DND-41 (cell line): ENCODE measurements at regions not wholly inside any gene's neighbourhood (a gene's known extent, or its start where the extent isn't known, plus 50 kb on each side); places are given as distances from the start of the nearest gene placed in this dataset.

Experiments used
- ATAC-seq: fragments of 200-7000 bp; cut with Tn5 transposase; 3 replicates; pipeline ENCODE4 v1.9.1; 2021; ENCODE audit warnings: low read depth; ENCODE audit not compliant: insufficient read depth
- DNase-seq: peaks from one replicate; pipeline ENCODE4 v3.0.0-alpha.2; 2020
- H2AFZ ChIP-seq: 2 replicates; pipeline ENCODE4 v1.6.0; 2012; ENCODE audit warnings: low read depth, low read length
- H3K27ac ChIP-seq: 2 replicates; pipeline ENCODE4 v1.5.1; 2012; ENCODE audit warnings: low read length, inconsistent platforms
- H3K27me3 ChIP-seq: fragments of 200-600 bp; sonication (generic); 2 replicates; pipeline ENCODE4 v1.6.0; 2012; ENCODE audit warnings: low read length, mild to moderate bottlenecking, inconsistent platforms; ENCODE audit not compliant: insufficient read depth, poor library complexity
- H3K36me3 ChIP-seq: 2 replicates; pipeline ENCODE4 v1.5.1; 2012; ENCODE audit warnings: low read length, inconsistent platforms; ENCODE audit not compliant: insufficient read depth
- H3K4me1 ChIP-seq: 2 replicates; pipeline ENCODE4 v1.5.1; 2012; ENCODE audit warnings: mild to moderate bottlenecking, low read length; ENCODE audit not compliant: insufficient read depth
- H3K4me2 ChIP-seq: 2 replicates; pipeline ENCODE4 v1.6.0; 2012; ENCODE audit warnings: mild to moderate bottlenecking, moderate library complexity, low read length, inconsistent platforms; ENCODE audit not compliant: insufficient read depth
- H3K4me3 ChIP-seq, 2 experiments: fragments of 200-600 bp in 1 of 2; shearing (Covaris generic) in 1 of 2; 2 replicates each; pipeline ENCODE4 v1.5.1; 2012 to 2016; ENCODE audit warnings: inconsistent platforms in 2 of 2, low read length in 2 of 2, mild to moderate bottlenecking in 2 of 2, low read depth in 1 of 2, moderate library complexity in 1 of 2
- H3K79me2 ChIP-seq: 2 replicates; pipeline ENCODE4 v1.6.0; 2012; ENCODE audit warnings: low read length, inconsistent platforms; ENCODE audit not compliant: insufficient read depth
- H3K9ac ChIP-seq: 2 replicates; pipeline ENCODE4 v1.6.0; 2012; ENCODE audit warnings: low read depth, mild to moderate bottlenecking, inconsistent platforms, low read length, moderate library complexity
- H3K9me3 ChIP-seq: 2 replicates; pipeline ENCODE4 v1.5.1; 2012; ENCODE audit warnings: low read length, moderate library complexity, mild to moderate bottlenecking, inconsistent platforms; ENCODE audit not compliant: insufficient read depth, severe bottlenecking
- H4K20me1 ChIP-seq: 2 replicates; pipeline ENCODE4 v1.6.0; 2012; ENCODE audit warnings: low read length; ENCODE audit not compliant: insufficient read depth
- EZH2 ChIP-seq: IDR thresholded peaks from 3 replicates; pipeline ENCODE4 v1.6.1; 2012; ENCODE audit warnings: borderline replicate concordance, low read depth, mild to moderate bottlenecking, moderate library complexity, low read length, inconsistent platforms; ENCODE audit not compliant: severe bottlenecking
- TF ChIP-seq, protein P1 (sequence below): IDR thresholded peaks from 2 replicates; pipeline ENCODE4 v1.5.1; 2012; ENCODE audit warnings: borderline replicate concordance, low read length, moderate library complexity, mild to moderate bottlenecking; ENCODE audit not compliant: poor library complexity, severe bottlenecking; ENCODE audit errors: extremely low read depth

- Histone ChIP-seq H3K4me1 (no peaks in the 10 kb centered on the region), H4K20me1 (no peaks in the 10 kb centered on the region), H3K27ac (no peak overlapping the region), H3K4me3 (no peak overlapping the region), H3K27me3 (no peaks in the 10 kb centered on the region), H3K4me2 (no peak overlapping the region), H3K9me3 (no peaks in the 10 kb centered on the region), H3K9ac (no peak overlapping the region), H3K79me2 (no peaks in the 10 kb centered on the region), H2AFZ (no peak overlapping the region), H3K36me3 (no peaks in the 10 kb centered on the region)
- no peak for ATAC-seq
- TF ChIP-seq, protein P1, sequence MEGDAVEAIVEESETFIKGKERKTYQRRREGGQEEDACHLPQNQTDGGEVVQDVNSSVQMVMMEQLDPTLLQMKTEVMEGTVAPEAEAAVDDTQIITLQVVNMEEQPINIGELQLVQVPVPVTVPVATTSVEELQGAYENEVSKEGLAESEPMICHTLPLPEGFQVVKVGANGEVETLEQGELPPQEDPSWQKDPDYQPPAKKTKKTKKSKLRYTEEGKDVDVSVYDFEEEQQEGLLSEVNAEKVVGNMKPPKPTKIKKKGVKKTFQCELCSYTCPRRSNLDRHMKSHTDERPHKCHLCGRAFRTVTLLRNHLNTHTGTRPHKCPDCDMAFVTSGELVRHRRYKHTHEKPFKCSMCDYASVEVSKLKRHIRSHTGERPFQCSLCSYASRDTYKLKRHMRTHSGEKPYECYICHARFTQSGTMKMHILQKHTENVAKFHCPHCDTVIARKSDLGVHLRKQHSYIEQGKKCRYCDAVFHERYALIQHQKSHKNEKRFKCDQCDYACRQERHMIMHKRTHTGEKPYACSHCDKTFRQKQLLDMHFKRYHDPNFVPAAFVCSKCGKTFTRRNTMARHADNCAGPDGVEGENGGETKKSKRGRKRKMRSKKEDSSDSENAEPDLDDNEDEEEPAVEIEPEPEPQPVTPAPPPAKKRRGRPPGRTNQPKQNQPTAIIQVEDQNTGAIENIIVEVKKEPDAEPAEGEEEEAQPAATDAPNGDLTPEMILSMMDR, result no peak
- TF ChIP-seq EZH2, result no peak
- DNase-seq, result no peak
Observed at GRCh38 chr12:68508576-68508975, 102.1 kb upstream of the RAP1B start.

DNA sequence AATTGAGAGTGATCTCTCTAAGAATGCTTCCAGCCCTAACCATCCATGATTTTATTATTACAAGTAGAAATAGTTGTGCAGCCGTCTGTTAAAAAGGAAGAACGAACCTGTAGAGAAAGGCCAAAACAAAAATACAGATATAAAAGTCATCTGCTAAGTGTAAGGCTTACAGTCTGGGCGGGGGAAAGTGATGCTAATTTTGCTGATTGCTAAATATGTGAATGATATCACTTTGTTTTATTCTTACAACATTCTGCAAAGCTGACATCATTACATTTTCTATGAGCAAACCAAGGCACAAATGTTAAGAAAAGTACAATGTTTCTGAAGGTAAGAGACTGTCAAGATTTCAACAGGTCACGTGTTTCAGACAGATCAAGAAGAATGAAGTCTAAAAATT lies 101.5 kb upstream of the RAP1B start:
- ATAC-seq, result no peak
- TF ChIP-seq, protein P1, result no peak
- no peak for TF ChIP-seq EZH2
- Histone ChIP-seq H3K27ac (no peak overlapping the region), H2AFZ (no peak overlapping the region), H3K9me3 (no peaks in the 10 kb centered on the region), H3K9ac (no peak overlapping the region), H3K4me3 (no peak overlapping the region), H3K4me1 (no peaks in the 10 kb centered on the region), H4K20me1 (no peaks in the 10 kb centered on the region), H3K27me3 (no peaks in the 10 kb centered on the region), H3K79me2 (no peaks in the 10 kb centered on the region), H3K4me2 (no peak overlapping the region), H3K36me3 (no peaks in the 10 kb centered on the region)
- DNase-seq, result no peak

- H3K4me3 ChIP-seq, result no peak overlapping the region
- H3K9ac ChIP-seq, result no peak overlapping the region
- no peaks in the 10 kb centered on the region for H4K20me1 ChIP-seq
- no peak for TF ChIP-seq EZH2
- TF ChIP-seq, protein P1, result no peak
- no peak overlapping the region for H2AFZ ChIP-seq
- DNase-seq (no peak), ATAC-seq (no peak)
- H3K27me3 ChIP-seq, result no peaks in the 10 kb centered on the region
- H3K27ac ChIP-seq, result no peak overlapping the region
- H3K9me3 ChIP-seq, result no peaks in the 10 kb centered on the region
- no peak overlapping the region for H3K4me2 ChIP-seq
- H3K36me3 ChIP-seq, result no peaks in the 10 kb centered on the region
- no peaks in the 10 kb centered on the region for H3K4me1 ChIP-seq
- no peaks in the 10 kb centered on the region for H3K79me2 ChIP-seq
Observed at GRCh38 chr12:68510397-68510796, 100.3 kb upstream of the RAP1B start.

GRCh38 chr12:68514807-68515411 lies 95.8 kb upstream of the RAP1B start:
- no peaks in the 10 kb centered on the region for H3K9me3 ChIP-seq
- DNase-seq (no peak), ATAC-seq (no peak)
- no peak overlapping the region for H3K4me3 ChIP-seq
- H3K79me2 ChIP-seq, result no peaks in the 10 kb centered on the region
- no peak overlapping the region for H2AFZ ChIP-seq
- H3K27ac ChIP-seq, result no peak overlapping the region
- TF ChIP-seq EZH2, result no peak
- TF ChIP-seq, protein P1, result no peak
- no peaks in the 10 kb centered on the region for H4K20me1 ChIP-seq
- no peak overlapping the region for H3K4me2 ChIP-seq
- H3K4me1 ChIP-seq, result no peaks in the 10 kb centered on the region
- H3K27me3 ChIP-seq, result no peaks in the 10 kb centered on the region
- no peak overlapping the region for H3K9ac ChIP-seq
- no peaks in the 10 kb centered on the region for H3K36me3 ChIP-seq
